EL (cell line): ENCODE measurements at regions not wholly inside any gene's neighbourhood (a gene's known extent, or its start where the extent isn't known, plus 50 kb on each side); places are given as distances from the start of the nearest gene placed in this dataset.

Source experiments
- DNase-seq: peaks from one replicate; pipeline ENCODE4 v3.0.0-alpha.2; 2016

DNA sequence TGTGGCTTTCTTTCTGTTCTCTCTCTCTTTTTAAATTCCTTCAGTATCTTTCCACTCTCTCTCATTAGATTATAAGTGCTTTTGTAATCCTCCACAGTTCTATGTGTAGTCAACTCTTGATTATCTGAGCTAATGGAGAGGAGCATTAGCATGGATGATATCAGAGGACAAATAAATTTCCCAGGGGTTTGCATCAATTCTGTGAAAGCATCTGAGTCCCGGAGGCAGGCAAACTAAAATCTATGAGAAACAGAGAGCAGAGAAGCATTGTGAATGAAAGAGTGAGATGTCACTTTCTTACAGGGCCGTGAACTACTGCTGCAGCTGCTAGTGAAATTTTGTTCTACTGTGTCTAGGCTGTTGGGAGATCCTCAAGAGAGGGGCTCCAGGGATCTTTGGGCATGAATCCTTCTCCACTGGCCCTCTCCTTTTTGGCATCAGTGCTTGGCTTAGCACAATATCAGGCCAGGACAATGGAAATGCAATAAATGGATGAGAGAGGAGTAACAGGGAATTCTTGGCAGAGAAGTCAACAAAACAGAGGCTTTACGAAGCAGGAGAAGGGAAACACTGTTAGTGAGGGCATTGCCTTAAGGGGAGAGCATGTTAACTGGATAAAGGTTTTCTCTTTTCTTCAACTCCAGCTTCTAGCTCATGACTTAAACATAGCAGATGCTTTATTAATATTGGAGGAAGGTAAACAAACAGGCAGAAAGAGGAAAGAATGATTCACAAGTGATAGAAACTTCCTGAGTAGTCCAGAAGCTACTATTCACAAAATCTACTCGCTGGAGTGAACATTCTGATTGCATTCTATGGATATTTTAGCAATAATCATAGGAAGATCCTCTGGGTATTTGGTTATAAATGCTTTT lies 847.0 kb upstream of the MAP3K7 start:
- no peak for DNase-seq

DNA sequence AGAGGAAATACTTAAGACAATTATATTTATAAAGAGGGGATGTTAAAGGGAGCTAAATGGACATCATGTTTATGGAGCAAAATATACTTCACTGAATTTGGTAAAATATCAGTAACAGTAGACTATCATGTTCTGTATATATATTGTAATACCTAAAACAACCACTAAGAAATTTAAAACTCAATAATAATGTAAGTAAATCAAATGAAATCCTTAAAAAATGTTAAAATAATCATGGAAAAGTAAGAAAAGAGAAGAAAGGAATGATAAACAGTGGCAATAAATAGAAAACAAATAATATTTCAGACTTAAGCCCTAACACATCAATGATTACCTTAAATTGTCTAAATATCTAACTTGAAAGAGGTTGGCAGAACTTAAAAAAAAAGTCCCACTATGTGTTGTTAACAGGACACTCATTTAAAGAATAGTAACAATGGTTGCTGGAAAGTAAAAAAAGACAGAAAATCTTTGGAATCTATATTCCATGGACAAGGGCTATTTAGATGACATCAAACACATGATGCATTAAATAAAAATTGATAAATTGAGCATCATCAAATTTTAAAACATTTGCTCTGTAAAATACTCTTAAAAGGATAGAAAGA lies 842.2 kb upstream of the MAP3K7 start:
- DNase-seq = no peak

DNA sequence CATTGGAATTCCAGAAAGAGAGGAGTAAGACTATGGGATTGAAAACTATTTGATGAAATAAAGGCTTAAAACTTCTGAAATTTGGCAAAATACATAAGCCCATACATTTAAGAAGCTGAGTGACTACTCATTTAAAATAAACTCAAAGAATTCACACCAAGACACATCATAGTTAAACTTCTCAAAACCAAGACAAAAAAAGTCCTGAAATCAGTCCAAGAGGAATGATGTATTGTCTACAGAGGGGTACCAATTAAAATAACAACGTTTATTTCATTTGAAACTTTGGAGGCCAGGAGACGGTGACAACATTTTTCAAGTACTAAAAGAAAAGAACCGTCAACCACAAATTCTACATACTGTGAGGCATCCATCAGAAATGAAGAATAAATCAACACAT lies 841.4 kb upstream of the MAP3K7 start:
- DNase-seq = no peak

DNA sequence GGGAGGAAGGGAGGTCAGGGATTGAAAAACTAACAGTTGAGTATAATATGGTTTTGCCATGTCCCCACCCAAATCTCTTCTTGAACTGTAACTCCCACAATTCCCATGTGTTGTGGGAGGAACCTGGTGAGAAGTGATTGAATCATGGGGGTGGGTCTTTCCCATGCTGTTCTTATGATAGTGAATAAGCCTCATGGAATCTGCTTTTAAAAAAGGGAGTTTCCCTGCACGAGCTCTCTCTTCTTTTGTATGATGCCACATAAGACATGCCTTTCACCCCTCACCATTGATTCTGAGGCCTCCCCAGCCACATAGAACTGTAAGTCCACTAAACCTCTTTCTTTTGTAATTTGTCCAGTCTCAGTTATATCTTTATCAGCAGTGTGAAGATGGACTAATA lies 833.4 kb upstream of the MAP3K7 start:
- DNase-seq = no peak

DNA sequence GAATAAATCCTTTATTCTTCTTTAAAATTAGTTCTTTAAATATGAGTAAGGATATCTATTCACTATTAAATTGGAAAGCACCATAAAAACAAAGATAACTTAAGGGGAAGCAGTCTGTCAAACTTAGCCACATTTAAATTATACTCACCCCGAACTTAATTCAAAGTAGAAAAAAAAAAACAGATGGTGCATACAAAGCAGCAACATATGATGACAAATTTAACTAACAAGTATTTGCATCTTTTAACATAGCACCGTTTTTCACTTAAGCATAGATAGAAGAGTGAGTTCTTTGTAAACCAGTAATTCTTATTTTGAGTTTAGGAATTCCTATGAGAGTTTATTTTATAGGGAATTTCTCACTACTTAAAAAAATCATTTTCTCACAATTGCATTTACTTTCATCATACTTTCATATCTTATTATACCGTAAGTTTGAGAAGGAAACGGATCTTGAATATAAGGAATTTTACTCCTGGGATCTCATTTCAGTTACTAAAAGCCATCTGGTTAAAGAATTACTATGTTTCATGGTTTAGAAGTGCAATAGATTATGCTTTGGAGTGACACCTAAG lies 828.2 kb upstream of the MAP3K7 start:
- DNase-seq = no peak

DNA sequence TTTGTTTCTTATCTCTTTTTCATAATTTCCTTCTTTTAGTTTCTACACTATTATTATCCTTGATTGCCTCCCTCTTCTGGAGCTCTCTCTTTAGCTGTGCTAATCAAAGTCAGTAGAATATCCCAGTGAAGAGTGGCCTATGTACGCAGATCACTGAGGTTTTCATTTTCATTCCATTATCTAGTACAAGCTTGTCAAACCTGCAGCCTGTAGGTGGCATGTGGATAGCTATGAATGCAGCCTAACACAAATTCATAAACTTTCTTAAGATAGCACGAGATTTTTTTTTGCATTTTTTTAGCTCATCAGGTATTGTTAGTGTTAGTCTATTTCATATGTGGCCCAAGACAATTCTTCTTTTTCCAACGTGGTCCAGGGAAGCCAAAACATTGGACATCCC lies 825.7 kb upstream of the MAP3K7 start:
- DNase-seq = no peak

DNA sequence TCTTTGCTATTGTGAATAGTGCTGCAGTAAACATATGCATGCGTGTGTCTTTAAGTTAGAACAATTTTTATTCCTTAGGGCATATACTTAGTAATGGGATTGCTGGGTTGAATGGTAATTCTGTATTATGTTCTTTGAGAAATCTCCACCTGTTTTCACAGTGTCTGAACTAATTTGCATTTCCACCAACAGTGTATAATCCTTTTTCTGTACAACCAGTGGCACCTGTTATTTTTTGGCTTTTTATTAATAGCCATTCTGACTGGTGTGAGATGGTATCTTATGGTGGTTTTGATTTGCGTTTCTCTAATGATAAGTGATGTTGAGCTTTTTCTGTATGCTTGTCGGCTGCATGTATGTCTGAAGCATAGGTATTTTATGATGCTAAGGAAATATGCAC lies 820.8 kb upstream of the MAP3K7 start:
- no peak for DNase-seq

DNA sequence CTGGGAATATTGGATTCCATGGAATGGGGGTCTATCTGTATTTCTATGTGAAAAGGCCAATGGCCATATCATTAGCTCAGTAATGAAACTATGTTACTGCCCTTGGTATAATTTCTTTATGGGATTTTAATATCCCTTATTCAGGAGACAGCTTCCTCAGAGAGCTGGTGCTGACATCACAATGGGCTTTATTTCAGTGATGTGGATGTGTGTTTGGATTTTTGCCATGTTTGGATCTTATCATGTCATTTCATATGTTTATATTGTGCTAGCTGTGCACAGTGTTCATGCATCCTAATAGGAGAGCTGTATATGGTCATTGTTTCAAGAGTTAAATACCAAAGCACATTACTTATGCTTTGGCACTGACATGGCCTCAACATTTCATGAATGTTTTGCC lies 806.1 kb upstream of the MAP3K7 start:
- DNase-seq = no peak

DNA sequence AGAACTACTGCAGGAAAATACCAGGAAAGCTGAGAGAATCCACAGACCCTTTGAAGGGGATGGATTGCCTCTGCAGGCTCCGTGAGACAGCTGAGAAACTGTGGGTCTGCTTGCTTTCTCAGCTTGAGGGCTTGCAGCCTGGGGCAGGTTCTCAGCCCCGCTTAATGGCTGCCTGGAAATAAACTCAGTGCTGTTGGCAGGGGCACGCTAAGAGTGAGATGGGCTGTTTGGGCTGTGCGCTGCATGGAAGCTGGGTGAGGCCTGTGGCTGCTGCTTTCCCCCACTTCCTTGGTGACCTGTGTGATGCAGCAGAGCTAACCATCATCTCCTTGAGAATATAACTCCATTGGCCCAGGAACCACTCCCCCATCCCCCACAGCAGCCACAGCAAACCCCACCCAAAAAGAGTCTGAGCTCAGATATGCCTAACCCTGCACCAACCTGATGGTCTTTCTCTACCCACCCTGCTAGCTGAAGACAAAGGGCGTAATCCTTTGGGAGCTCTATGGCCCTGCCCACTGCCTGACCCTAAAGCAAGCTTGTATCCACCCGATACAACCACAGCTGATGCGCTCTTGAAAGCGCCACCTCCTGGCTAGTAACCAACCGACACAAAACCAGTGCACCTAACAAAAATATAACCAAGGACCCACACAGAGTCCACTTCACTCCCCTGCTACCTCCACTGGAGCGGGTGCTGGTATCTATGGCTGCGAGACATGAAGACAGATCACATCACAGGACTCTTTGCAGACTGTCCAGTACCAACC lies 800.6 kb upstream of the MAP3K7 start:
- DNase-seq = no peak

DNA sequence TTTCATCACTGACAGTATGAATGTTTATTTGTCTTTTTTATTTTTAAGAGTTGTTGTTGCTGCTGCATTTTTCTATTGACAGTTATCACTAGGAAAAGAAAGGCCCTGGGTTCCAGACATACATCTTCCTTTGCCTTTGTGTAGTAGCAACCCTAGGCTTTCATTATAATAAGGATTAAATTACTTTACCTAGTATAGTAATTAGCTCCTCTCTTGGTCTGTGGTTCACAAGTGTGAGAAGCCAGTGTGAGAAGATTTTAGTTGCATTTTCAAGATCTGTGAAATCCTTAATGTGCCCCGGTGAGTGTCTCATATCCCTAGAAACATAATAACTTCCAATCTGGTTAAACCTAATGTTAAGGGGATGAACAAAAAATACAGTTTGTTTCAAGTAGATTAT lies 799.3 kb upstream of the MAP3K7 start:
- no peak for DNase-seq

DNA sequence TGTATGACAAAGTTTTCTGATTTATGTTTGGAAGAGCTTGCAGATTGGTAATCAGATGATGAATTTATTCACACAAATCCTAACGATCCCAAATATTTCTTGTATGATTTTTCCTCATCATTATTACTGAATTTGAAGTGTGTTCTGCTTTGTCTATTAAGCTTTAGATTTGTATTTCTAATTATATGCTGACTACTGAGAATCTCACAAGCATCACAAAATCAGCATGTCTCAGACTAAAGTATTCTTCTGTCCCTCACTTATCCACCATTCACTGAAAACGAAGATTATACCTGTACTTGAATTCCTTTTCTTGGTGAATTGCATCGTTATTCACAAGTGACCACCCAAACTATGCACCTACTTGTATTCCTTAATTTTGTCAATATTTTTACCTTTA lies 796.3 kb upstream of the MAP3K7 start:
- DNase-seq = no peak

DNA sequence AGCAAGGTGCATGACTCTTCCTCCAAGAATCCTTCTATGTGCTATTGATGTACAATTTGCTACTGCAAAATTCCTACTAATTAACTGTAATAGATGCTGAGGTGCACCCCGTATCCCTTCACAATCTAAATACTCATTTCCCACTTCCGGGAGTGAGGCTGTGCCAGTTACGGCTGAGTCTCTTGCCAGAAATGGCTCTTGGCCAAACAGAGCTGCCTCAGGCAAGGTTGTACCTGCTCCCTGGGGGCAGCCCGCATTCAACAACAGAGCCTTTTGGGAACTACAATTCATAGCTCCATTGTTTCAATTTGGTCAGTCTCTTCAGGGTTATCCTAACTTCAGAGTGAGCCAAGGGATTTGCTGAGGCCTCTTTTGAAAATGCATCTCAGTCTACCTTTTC lies 789.8 kb upstream of the MAP3K7 start:
- DNase-seq = no peak

DNA sequence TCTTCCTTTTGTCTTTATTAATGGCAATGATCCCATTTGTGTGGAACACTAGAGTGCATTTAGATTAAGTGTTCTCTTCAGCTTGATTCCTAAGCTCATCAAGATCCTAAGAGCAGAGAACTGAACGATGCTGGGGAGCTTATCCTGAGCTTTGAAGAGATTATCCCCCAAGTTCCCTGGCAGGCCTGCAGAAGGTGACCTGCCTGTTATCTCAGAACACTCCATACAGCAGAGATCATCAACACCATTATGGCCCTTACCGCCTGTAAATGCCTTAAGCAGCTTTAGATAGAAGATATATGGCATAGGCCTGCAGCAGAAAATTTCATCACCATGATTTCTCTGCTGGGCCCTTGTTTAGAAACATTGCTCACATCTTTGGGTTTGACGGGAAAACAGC lies 779.9 kb upstream of the MAP3K7 start:
- DNase-seq = no peak

DNA sequence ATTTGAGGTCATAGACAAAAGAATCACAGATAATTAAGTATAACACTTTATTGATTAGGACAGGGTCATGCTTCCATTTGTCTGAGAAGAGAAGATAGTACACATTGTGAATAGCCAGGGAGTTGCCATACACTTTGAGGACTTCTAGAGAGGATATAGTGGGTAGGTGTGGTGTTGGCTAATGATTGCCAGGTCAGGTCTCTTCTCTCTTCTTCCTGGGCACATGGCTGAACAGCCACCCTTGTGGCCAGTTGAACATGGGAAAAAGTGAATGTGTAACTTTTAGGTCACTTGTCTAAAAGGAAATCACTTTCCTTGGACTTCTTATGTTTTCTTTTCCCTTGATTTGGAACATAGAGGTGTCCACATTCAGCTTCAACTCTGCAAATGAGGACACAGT lies 772.1 kb upstream of the MAP3K7 start:
- DNase-seq = no peak

DNA sequence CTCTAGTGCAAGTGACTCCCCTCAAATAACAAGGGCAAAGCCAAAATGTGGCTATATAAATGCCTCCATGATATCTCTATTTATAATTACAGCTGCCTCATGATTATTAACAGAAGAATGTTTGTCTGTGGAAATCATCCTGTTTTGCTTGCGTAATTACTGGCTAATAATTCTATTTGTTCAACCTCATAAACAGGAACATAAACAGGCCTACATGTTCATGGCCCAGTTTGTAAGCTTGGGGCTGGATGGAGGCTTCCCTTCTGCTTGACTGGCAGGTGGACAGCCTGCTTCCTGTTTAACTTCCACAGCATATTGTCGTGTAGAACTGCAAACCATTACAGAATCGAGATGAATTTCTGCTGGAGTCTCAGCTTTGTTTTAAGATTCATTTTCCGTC lies 766.0 kb upstream of the MAP3K7 start:
- DNase-seq = no peak

DNA sequence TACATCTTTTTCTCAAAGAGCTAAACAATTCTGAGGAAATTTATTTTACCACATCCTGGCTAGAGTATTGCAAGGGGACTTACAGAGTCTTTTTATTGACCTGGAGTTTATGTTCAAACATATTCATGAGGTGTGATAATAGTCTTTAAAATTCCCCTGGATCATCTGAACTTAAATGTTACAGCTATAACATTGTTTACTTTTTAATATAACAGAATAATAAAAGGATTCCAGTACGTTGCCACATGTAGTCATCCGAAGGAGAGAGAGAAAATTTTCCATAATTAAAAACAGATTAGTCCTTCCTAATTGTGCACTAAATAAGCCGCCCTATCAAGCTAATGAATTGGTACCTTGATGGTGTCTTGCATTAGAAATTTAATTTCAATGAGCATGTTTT lies 765.4 kb upstream of the MAP3K7 start:
- no peak for DNase-seq

DNA sequence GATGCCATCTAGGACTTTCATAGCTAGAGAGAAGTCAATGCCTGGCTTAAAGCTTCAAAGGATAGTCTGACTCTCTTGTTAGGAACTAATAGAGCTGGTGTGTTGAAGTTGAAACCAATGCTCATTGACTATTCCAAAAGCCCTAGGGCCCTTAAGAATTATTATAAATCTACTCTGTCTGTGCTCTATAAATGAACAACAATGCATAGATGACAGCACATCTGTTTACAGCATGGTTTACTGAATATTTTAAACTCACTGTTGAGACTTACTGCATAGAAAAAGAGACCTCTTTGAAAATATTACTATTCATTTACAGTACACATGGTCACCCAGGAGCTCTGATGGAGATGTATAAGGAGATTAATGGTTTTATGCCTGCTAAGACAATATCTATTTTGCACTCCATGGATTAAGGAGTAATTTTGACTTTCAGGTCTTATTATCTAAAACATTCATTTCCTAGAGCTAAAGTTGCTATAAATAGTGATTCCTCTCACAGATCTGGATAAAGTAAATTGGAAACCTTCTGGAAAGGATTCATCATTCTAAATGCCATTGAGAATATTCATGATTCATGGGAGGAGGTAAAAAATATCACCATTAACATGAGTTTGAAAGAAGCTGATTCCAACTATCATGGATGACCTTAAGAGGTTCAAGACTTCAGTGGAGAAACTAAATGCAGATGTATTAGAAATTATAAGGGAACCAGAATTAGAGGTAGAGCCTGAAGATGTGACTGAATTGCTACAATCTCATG lies 763.5 kb upstream of the MAP3K7 start:
- no peak for DNase-seq

DNA sequence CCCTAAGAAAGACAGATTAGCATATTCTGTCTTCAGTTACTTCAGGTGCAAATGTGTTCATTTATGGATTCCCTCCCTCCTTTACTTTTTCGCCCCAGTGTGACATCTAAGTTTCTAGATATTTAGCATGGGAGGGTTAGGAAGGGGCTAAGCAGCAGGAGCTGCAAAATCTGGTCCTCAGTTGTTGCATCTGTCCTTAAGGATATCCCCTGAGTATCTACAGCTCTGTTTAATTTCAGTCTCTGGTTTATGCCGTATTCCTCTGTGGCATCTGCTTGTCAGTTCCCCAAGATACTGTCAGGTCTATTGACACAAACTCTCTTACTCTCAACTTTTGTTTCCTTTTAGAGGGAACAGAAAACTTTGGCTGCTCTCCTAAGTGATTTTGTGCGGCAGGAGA lies 754.6 kb upstream of the MAP3K7 start:
- no peak for DNase-seq

DNA sequence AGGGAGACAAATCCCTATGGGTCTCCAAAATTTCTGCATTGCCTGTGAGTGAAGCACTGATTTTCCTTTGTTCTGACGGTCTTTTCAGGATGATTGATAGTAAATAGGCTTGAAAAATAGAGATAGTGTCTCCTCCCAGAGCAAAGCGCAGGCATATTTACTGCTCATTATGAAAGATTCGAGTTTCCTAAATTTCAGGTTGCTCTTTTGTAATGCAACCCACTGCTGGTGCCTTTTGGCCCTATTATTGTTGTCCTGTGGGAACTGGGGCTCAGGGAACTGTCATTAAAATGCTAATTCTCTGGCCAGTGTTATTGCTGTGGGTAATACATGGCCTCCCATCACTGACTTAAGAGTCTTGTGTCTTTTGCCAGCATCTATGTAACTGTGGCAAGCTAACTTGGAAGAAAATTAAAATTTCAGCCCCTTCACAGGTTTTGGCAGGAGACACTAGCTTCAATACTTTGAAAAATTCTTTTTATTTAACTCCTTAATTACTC lies 754.1 kb upstream of the MAP3K7 start:
- no peak for DNase-seq

DNA sequence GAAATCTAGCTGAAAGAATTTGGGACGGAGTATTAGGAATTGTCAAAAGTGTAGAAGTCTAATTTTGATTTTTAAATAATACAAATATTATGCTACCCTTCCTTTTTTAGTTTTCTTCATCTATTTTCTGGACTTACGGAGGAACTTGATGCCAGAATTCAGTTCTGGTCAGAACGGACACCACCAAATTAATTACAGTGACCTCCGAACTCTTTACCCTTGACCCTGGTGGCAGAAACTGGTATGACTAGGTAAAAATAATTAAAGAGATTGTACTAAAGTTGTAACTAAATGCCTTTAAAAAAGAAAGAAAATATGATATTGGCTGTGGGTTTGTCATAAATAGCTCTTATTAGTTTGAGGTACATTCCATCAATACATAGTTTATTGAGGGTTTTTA lies 751.1 kb upstream of the MAP3K7 start:
- DNase-seq = no peak

DNA sequence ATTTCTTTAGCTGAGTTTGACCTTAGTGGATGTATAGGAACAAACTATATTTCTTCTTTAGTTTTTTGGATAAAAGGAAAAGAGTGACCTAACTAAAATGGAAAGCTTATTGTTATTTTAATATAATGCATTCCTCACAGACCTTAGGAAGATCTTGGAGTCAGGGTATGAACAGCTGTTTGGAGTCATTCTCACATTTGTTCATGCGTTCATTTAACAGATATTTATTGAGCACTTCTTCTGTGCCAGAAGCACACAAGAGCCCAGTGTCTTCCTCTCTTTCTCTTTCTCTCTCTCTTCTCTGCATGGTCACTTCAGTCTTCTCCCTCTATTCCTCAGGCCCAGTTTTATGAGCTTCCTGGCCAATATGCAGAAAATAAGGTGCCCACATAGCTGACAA lies 744.0 kb upstream of the MAP3K7 start:
- no peak for DNase-seq

DNA sequence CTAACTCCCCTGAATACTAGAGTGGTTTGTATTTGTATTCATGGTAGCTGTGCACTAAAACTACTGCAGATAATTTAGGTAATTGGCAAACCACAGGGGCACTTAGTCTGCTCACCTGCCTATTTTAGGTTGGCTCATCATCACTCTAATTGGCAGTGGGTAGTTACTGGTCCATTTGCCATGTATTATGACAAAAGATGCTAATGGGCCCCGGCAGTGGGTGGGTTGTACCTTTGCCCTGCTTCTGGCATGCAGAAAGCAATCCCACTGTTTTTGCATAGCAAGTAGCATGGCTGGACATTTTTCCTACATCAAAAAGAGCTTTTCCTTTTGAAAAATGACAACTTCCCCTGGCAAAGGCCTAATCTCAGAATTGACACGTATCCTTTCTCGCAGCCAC lies 741.4 kb upstream of the MAP3K7 start:
- DNase-seq = no peak

DNA sequence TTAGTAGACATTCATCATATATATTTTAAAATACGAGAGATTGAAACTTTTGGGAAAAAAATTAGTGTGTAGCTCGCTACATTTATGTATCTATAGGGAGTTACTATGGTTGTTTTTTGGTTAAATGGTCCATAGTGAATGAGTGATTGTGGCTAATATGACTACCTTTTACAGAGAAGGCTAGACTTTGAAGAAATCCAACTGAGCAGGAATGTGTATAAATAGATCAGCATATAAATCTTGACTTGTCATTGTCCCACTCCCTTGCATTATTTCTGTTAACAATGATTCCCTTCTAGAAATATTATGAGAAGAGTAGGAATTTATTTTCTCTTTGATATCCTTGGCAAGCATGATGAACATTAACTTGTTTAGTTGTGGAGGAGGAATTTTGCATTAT lies 737.8 kb upstream of the MAP3K7 start:
- DNase-seq = no peak
